ENCODE measurements at regions not wholly inside any gene's neighbourhood (a gene's known extent, or its start where the extent isn't known, plus 50 kb on each side); places are given as distances from the start of the nearest gene placed in this dataset.

DNA sequence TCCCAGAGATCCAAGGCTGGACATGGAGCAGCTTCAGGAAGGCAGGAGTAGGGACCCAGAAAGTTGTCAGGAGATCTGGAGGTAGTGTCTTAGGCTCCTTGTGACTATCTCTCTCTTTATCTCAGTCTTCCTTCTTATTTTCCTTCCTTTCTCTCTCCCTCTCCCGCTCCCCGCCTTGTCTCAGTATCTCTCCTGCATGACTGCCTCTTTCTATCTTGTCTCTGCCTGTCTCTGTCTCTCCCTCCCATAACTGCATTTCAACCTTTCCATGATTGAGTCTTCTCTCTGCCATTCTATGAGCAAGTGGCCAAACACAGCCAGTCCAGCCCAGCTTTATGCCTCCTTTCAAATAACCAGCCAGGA, 61.0 kb upstream of the NEK6 start:
- H3K27me3 ChIP-seq: no peaks in the 10 kb centered on the region
- H3K27ac ChIP-seq: no peak overlapping the region
- TF ChIP-seq EZH2phosphoT487 (IDR thresholded peaks at IDR 0.05; ENCODE audit: low read depth, severe bottlenecking, unreplicated experiment) (no peak), EZH2 (IDR thresholded peaks at IDR 0.05; ENCODE audit: borderline replicate concordance) (no peak)
- TF ChIP-seq, protein P1, sequence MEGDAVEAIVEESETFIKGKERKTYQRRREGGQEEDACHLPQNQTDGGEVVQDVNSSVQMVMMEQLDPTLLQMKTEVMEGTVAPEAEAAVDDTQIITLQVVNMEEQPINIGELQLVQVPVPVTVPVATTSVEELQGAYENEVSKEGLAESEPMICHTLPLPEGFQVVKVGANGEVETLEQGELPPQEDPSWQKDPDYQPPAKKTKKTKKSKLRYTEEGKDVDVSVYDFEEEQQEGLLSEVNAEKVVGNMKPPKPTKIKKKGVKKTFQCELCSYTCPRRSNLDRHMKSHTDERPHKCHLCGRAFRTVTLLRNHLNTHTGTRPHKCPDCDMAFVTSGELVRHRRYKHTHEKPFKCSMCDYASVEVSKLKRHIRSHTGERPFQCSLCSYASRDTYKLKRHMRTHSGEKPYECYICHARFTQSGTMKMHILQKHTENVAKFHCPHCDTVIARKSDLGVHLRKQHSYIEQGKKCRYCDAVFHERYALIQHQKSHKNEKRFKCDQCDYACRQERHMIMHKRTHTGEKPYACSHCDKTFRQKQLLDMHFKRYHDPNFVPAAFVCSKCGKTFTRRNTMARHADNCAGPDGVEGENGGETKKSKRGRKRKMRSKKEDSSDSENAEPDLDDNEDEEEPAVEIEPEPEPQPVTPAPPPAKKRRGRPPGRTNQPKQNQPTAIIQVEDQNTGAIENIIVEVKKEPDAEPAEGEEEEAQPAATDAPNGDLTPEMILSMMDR (IDR thresholded peaks at IDR 0.05; ENCODE audit: poor library complexity): no peak
- H3K4me2 ChIP-seq: no peak overlapping the region
- H3K36me3 ChIP-seq (replicated peaks; ENCODE audit: insufficient read depth, low read depth): no peaks in the 10 kb centered on the region
- no peak for DNase-seq (ENCODE audit: low spot score)
- H3K79me2 ChIP-seq: no peaks in the 10 kb centered on the region
- 100% methylated on average over 2 of the region's 2 CpGs for WGBS (ENCODE audit: low lambda C conversion rate, missing lambda C conversion rate)
- no peak overlapping the region for H2AFZ ChIP-seq
- H3K4me3 ChIP-seq: no peak overlapping the region
- no peaks in the 10 kb centered on the region for H3K9me2 ChIP-seq (replicated peaks; ENCODE audit: insufficient read depth)
- no peaks in the 10 kb centered on the region for H3K9me3 ChIP-seq (ENCODE audit: low read depth)
- H3K4me1 ChIP-seq (ENCODE audit: insufficient read depth): no peaks in the 10 kb centered on the region
- no peaks in the 10 kb centered on the region for H4K20me1 ChIP-seq (ENCODE audit: insufficient read depth, poor library complexity, severe bottlenecking)

DNA sequence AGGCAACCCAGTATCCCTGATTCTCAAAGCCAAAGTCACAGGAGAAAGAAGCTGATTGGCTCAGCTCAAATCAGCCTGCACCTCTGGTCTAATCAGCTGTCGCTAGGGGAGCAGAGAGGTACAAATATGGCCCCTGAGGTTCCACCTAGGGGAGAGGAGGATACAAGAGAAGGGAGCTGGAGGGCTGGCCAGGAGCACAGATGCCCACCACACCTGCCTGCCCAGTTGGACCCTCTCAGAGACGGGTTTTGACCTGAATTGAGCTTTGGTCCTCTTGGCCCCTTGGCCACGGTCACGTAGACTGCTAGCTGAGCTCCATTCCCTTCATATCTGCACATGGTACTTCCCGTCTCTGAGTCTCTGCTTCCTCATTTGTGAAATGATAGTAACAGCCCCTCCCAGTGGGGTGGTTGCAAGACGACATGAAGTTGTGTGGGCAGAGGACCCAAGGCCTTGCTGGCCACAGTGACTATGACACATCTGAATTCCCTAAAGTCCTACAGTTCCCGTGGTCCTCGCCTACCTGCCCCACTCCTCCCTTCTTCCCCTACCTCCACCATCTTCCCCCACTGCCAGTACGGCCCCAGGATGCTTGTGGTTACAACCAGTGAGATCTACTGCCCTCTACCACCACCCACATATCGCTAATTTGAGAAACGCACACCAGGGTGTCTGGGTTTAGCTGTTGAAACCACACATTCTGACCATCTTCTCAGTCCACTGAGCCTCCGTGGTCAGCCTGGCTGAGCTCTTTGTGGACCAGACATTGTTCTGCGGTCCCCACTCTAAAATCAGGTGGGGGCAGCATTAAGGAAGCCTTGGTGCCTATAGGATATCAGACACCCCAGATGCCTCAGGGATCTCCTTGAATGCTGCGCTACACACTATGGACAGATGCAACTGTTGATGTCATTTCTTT, 60.3 kb upstream of the NEK6 start:
- Histone ChIP-seq H3K27me3 (no peaks in the 10 kb centered on the region), H3K4me1 (ENCODE audit: insufficient read depth) (no peaks in the 10 kb centered on the region), H3K4me2 (no peak overlapping the region), H3K9me2 (replicated peaks; ENCODE audit: insufficient read depth) (no peaks in the 10 kb centered on the region), H3K36me3 (replicated peaks; ENCODE audit: insufficient read depth, low read depth) (no peaks in the 10 kb centered on the region), H3K4me3 (no peak overlapping the region), H4K20me1 (ENCODE audit: insufficient read depth, poor library complexity, severe bottlenecking) (no peaks in the 10 kb centered on the region), H2AFZ (no peak overlapping the region), H3K79me2 (no peaks in the 10 kb centered on the region), H3K27ac (no peak overlapping the region), H3K9me3 (ENCODE audit: low read depth) (no peaks in the 10 kb centered on the region)
- 75% methylated on average over 14 of the region's 14 CpGs for WGBS (ENCODE audit: low lambda C conversion rate, missing lambda C conversion rate)
- TF ChIP-seq EZH2 (IDR thresholded peaks at IDR 0.05; ENCODE audit: borderline replicate concordance) (no peak), EZH2phosphoT487 (IDR thresholded peaks at IDR 0.05; ENCODE audit: low read depth, severe bottlenecking, unreplicated experiment) (no peak)
- TF ChIP-seq, protein P1 (IDR thresholded peaks at IDR 0.05; ENCODE audit: poor library complexity): no peak
- no peak for DNase-seq (ENCODE audit: low spot score)

DNA sequence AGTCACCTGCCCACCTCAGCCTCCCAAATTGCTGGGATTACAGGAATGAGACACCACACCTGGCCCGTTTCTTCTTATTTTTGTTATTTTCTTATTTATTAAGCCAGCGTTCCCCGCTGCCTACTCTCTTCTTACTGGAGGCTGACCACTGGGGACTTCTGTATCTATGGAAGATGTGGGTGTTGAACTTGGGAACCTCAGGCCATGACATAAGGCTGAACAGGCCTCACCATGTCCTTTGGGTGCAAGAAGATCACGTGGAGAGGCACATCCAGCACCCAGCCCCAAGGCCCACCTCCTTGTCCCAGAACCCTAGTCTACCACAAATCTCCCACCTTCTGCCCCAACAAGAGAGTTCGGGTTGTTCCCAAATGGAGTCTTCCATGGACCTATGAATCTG, 59.4 kb upstream of the NEK6 start:
- H3K27me3 ChIP-seq: no peaks in the 10 kb centered on the region
- H3K79me2 ChIP-seq: no peaks in the 10 kb centered on the region
- no peak overlapping the region for H3K27ac ChIP-seq
- H3K4me1 ChIP-seq (ENCODE audit: insufficient read depth): no peaks in the 10 kb centered on the region
- no peaks in the 10 kb centered on the region for H3K36me3 ChIP-seq (replicated peaks; ENCODE audit: insufficient read depth, low read depth)
- H4K20me1 ChIP-seq (ENCODE audit: insufficient read depth, poor library complexity, severe bottlenecking): no peaks in the 10 kb centered on the region
- H2AFZ ChIP-seq: no peak overlapping the region
- no peaks in the 10 kb centered on the region for H3K9me3 ChIP-seq (ENCODE audit: low read depth)
- 93% methylated on average over 5 of the region's 5 CpGs for WGBS (ENCODE audit: low lambda C conversion rate, missing lambda C conversion rate)
- no peak overlapping the region for H3K4me2 ChIP-seq
- TF ChIP-seq, protein P1 (IDR thresholded peaks at IDR 0.05; ENCODE audit: poor library complexity): no peak
- TF ChIP-seq EZH2 (IDR thresholded peaks at IDR 0.05; ENCODE audit: borderline replicate concordance) (no peak), EZH2phosphoT487 (IDR thresholded peaks at IDR 0.05; ENCODE audit: low read depth, severe bottlenecking, unreplicated experiment) (no peak)
- H3K9me2 ChIP-seq (replicated peaks; ENCODE audit: insufficient read depth): no peaks in the 10 kb centered on the region
- no peak for DNase-seq (ENCODE audit: low spot score)
- H3K4me3 ChIP-seq: no peak overlapping the region
